ENCODE measurements at regions not wholly inside any gene's neighbourhood (a gene's known extent, or its start where the extent isn't known, plus 50 kb on each side); places are given as distances from the start of the nearest gene placed in this dataset.

DNA sequence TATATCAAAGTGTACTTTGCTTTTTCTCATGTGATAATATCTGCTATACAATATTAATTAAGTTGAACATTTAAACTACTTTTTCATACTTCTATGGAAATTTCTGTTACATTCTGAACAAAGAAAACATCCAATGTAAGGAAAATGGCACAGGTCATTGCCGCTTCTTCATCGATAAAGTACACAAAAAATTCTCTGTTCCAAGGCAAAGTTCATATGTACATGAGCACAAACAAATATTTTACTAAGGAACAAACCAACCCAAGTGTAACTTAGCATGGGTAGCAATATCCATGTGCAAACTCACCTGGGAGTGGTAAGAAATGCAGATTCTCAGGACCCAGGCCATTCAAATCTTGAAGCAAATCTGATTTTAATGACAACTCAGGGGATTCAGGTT lies 139.8 kb downstream of the TMEM161B start:
- Histone ChIP-seq H3K4me1 (ENCODE audit: control insufficient read depth in 3 of 3, insufficient read depth in 2 of 3, low read depth in 1 of 3, low read length in 2 of 3) (peaks cover 0 to 7% (median 0%) of the 10 kb centered on the region in 3 donors), H3K27ac (ENCODE audit: low read depth in 1 of 3, low read length in 2 of 3) (no peak overlapping the region), H3K4me3 (ENCODE audit: low read depth in 1 of 3, low read length in 3 of 3) (no peak overlapping the region), H3K9me3 (ENCODE audit: control insufficient read depth in 2 of 2, insufficient read depth in 1 of 2, low read depth in 1 of 2, low read length in 1 of 2) (peaks cover 0 to 2% of the 10 kb centered on the region in 2 donors), H3K36me3 (ENCODE audit: control insufficient read depth in 3 of 3, insufficient read depth in 2 of 3, low read depth in 1 of 3, low read length in 3 of 3) (no peaks in the 10 kb centered on the region), H3K27me3 (ENCODE audit: control insufficient read depth in 3 of 3, insufficient read depth in 3 of 3, low read length in 3 of 3) (no peaks in the 10 kb centered on the region)
- DNase-seq (no peak), FAIRE-seq (no peak)
- 91 to 97% (median 93%) methylated on average over 2 of the region's 2 CpGs for WGBS, 3 donors

- H3K9me3 ChIP-seq (ENCODE audit: control insufficient read depth in 2 of 2, insufficient read depth in 1 of 2, low read depth in 1 of 2, low read length in 1 of 2), result no peaks in the 10 kb centered on the region
- H3K27ac ChIP-seq (ENCODE audit: low read depth in 1 of 3, low read length in 2 of 3), result no peak overlapping the region
- no peaks in the 10 kb centered on the region for H3K27me3 ChIP-seq (ENCODE audit: control insufficient read depth in 3 of 3, insufficient read depth in 3 of 3, low read length in 3 of 3)
- DNase-seq (no peak), FAIRE-seq (no peak)
- no peak overlapping the region for H3K4me3 ChIP-seq (ENCODE audit: low read depth in 1 of 3, low read length in 3 of 3)
- WGBS, 3 donors, result 79 to 89% (median 80%) methylated on average over 4 of the region's 4 CpGs
- H3K36me3 ChIP-seq (ENCODE audit: control insufficient read depth in 3 of 3, insufficient read depth in 2 of 3, low read depth in 1 of 3, low read length in 3 of 3), result no peaks in the 10 kb centered on the region
- H3K4me1 ChIP-seq (ENCODE audit: control insufficient read depth in 3 of 3, insufficient read depth in 2 of 3, low read depth in 1 of 3, low read length in 2 of 3), result no peaks in the 10 kb centered on the region
Measured at GRCh38 chr5:88119535-88120125, 149.0 kb downstream of the TMEM161B start.

DNA sequence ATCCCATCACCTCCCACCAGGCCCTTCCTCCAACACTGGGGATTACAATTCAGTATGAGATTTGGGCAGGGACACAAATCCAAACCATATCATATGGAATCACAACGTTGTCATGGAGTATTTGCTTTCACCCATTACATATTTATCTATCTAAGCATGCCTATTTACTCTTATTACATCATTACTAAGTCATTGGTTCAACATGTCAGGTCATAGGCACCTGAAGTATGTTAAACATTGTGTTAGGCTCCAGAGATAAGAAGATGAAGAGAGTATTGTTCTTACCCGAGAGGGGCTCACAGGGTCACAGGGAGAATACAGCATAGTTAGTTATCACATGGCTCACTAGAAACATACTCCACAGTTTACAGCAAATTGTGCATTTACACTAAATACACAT lies 150.5 kb downstream of the TMEM161B start:
- H3K9me3 ChIP-seq (ENCODE audit: control insufficient read depth in 2 of 2, insufficient read depth in 1 of 2, low read depth in 1 of 2, low read length in 1 of 2), result no peaks in the 10 kb centered on the region
- no peak overlapping the region for H3K4me3 ChIP-seq (ENCODE audit: low read depth in 1 of 3, low read length in 3 of 3)
- no peaks in the 10 kb centered on the region for H3K4me1 ChIP-seq (ENCODE audit: control insufficient read depth in 3 of 3, insufficient read depth in 2 of 3, low read depth in 1 of 3, low read length in 2 of 3)
- H3K27ac ChIP-seq (ENCODE audit: low read depth in 1 of 3, low read length in 2 of 3), result no peak overlapping the region
- DNase-seq (no peak), FAIRE-seq (no peak)
- H3K27me3 ChIP-seq (ENCODE audit: control insufficient read depth in 3 of 3, insufficient read depth in 3 of 3, low read length in 3 of 3), result no peaks in the 10 kb centered on the region
- no peaks in the 10 kb centered on the region for H3K36me3 ChIP-seq (ENCODE audit: control insufficient read depth in 3 of 3, insufficient read depth in 2 of 3, low read depth in 1 of 3, low read length in 3 of 3)
- 9 to 35% (median 22%) methylated on average over 2 of the region's 2 CpGs for WGBS, 3 donors

- Histone ChIP-seq H3K27me3 (ENCODE audit: control insufficient read depth in 3 of 3, insufficient read depth in 3 of 3, low read length in 3 of 3) (no peaks in the 10 kb centered on the region), H3K4me1 (ENCODE audit: control insufficient read depth in 3 of 3, insufficient read depth in 2 of 3, low read depth in 1 of 3, low read length in 2 of 3) (no peaks in the 10 kb centered on the region), H3K27ac (ENCODE audit: low read depth in 1 of 3, low read length in 2 of 3) (no peak overlapping the region), H3K36me3 (ENCODE audit: control insufficient read depth in 3 of 3, insufficient read depth in 2 of 3, low read depth in 1 of 3, low read length in 3 of 3) (no peaks in the 10 kb centered on the region), H3K4me3 (ENCODE audit: low read depth in 1 of 3, low read length in 3 of 3) (no peak overlapping the region), H3K9me3 (ENCODE audit: control insufficient read depth in 2 of 2, insufficient read depth in 1 of 2, low read depth in 1 of 2, low read length in 1 of 2) (no peaks in the 10 kb centered on the region)
- FAIRE-seq (no peak), DNase-seq (no peak)
Measured at GRCh38 chr5:88117546-88117945, 151.1 kb downstream of the TMEM161B start.

GRCh38 chr5:88116396-88116795 lies 152.2 kb downstream of the TMEM161B start:
- no peak for FAIRE-seq
- no peak overlapping the region for H3K4me3 ChIP-seq (ENCODE audit: low read depth in 1 of 3, low read length in 3 of 3)
- H3K9me3 ChIP-seq (ENCODE audit: control insufficient read depth in 2 of 2, insufficient read depth in 1 of 2, low read depth in 1 of 2, low read length in 1 of 2), result no peaks in the 10 kb centered on the region
- H3K4me1 ChIP-seq (ENCODE audit: control insufficient read depth in 3 of 3, insufficient read depth in 2 of 3, low read depth in 1 of 3, low read length in 2 of 3), result no peaks in the 10 kb centered on the region
- H3K27ac ChIP-seq (ENCODE audit: low read depth in 1 of 3, low read length in 2 of 3), result no peak overlapping the region
- DNase-seq, result no peak
- H3K36me3 ChIP-seq (ENCODE audit: control insufficient read depth in 3 of 3, insufficient read depth in 2 of 3, low read depth in 1 of 3, low read length in 3 of 3), result no peaks in the 10 kb centered on the region
- H3K27me3 ChIP-seq (ENCODE audit: control insufficient read depth in 3 of 3, insufficient read depth in 3 of 3, low read length in 3 of 3), result no peaks in the 10 kb centered on the region

GRCh38 chr5:88115211-88115610 lies 153.4 kb downstream of the TMEM161B start:
- no peaks in the 10 kb centered on the region for H3K27me3 ChIP-seq (ENCODE audit: control insufficient read depth in 3 of 3, insufficient read depth in 3 of 3, low read length in 3 of 3)
- no peaks in the 10 kb centered on the region for H3K9me3 ChIP-seq (ENCODE audit: control insufficient read depth in 2 of 2, insufficient read depth in 1 of 2, low read depth in 1 of 2, low read length in 1 of 2)
- H3K36me3 ChIP-seq (ENCODE audit: control insufficient read depth in 3 of 3, insufficient read depth in 2 of 3, low read depth in 1 of 3, low read length in 3 of 3), result no peaks in the 10 kb centered on the region
- no peaks in the 10 kb centered on the region for H3K4me1 ChIP-seq (ENCODE audit: control insufficient read depth in 3 of 3, insufficient read depth in 2 of 3, low read depth in 1 of 3, low read length in 2 of 3)
- DNase-seq (no peak), FAIRE-seq (no peak)
- H3K4me3 ChIP-seq (ENCODE audit: low read depth in 1 of 3, low read length in 3 of 3), result no peak overlapping the region
- H3K27ac ChIP-seq (ENCODE audit: low read depth in 1 of 3, low read length in 2 of 3), result no peak overlapping the region
- WGBS, 3 donors, result 63 to 81% (median 79%) methylated on average over 3 of the region's 3 CpGs

- Histone ChIP-seq H3K36me3 (ENCODE audit: control insufficient read depth in 3 of 3, insufficient read depth in 2 of 3, low read depth in 1 of 3, low read length in 3 of 3) (no peaks in the 10 kb centered on the region), H3K27ac (ENCODE audit: low read depth in 1 of 3, low read length in 2 of 3) (no peak overlapping the region), H3K4me1 (ENCODE audit: control insufficient read depth in 3 of 3, insufficient read depth in 2 of 3, low read depth in 1 of 3, low read length in 2 of 3) (no peaks in the 10 kb centered on the region), H3K4me3 (ENCODE audit: low read depth in 1 of 3, low read length in 3 of 3) (no peak overlapping the region), H3K27me3 (ENCODE audit: control insufficient read depth in 3 of 3, insufficient read depth in 3 of 3, low read length in 3 of 3) (no peaks in the 10 kb centered on the region), H3K9me3 (ENCODE audit: control insufficient read depth in 2 of 2, insufficient read depth in 1 of 2, low read depth in 1 of 2, low read length in 1 of 2) (no peaks in the 10 kb centered on the region)
- DNase-seq, result no peak
- FAIRE-seq, result no peak
- WGBS, 3 donors, result 45 to 73% (median 53%) methylated on average over 1 of the region's 1 CpG
Measured at GRCh38 chr5:88113429-88113828, 155.2 kb downstream of the TMEM161B start.

- WGBS, 3 donors, result 87 to 90% (median 89%) methylated on average over 5 of the region's 5 CpGs
- H3K27me3 ChIP-seq (ENCODE audit: control insufficient read depth in 3 of 3, insufficient read depth in 3 of 3, low read length in 3 of 3), result no peaks in the 10 kb centered on the region
- DNase-seq (no peak), FAIRE-seq (no peak)
- no peak overlapping the region for H3K27ac ChIP-seq (ENCODE audit: low read depth in 1 of 3, low read length in 2 of 3)
- no peaks in the 10 kb centered on the region for H3K9me3 ChIP-seq (ENCODE audit: control insufficient read depth in 2 of 2, insufficient read depth in 1 of 2, low read depth in 1 of 2, low read length in 1 of 2)
- no peaks in the 10 kb centered on the region for H3K36me3 ChIP-seq (ENCODE audit: control insufficient read depth in 3 of 3, insufficient read depth in 2 of 3, low read depth in 1 of 3, low read length in 3 of 3)
- no peaks in the 10 kb centered on the region for H3K4me1 ChIP-seq (ENCODE audit: control insufficient read depth in 3 of 3, insufficient read depth in 2 of 3, low read depth in 1 of 3, low read length in 2 of 3)
- no peak overlapping the region for H3K4me3 ChIP-seq (ENCODE audit: low read depth in 1 of 3, low read length in 3 of 3)
Measured at GRCh38 chr5:88109818-88110217, 158.8 kb downstream of the TMEM161B start.

GRCh38 chr5:88108490-88109279 lies 160.0 kb downstream of the TMEM161B start:
- FAIRE-seq (no peak), DNase-seq (no peak)
- H3K36me3 ChIP-seq (ENCODE audit: control insufficient read depth in 3 of 3, insufficient read depth in 2 of 3, low read depth in 1 of 3, low read length in 3 of 3), result no peaks in the 10 kb centered on the region
- 20 to 59% (median 40%) methylated on average over 8 of the region's 8 CpGs for WGBS, 3 donors
- H3K27ac ChIP-seq (ENCODE audit: low read depth in 1 of 3, low read length in 2 of 3), result no peak overlapping the region
- no peaks in the 10 kb centered on the region for H3K4me1 ChIP-seq (ENCODE audit: control insufficient read depth in 3 of 3, insufficient read depth in 2 of 3, low read depth in 1 of 3, low read length in 2 of 3)
- no peak overlapping the region for H3K4me3 ChIP-seq (ENCODE audit: low read depth in 1 of 3, low read length in 3 of 3)
- no peaks in the 10 kb centered on the region for H3K9me3 ChIP-seq (ENCODE audit: control insufficient read depth in 2 of 2, insufficient read depth in 1 of 2, low read depth in 1 of 2, low read length in 1 of 2)
- no peaks in the 10 kb centered on the region for H3K27me3 ChIP-seq (ENCODE audit: control insufficient read depth in 3 of 3, insufficient read depth in 3 of 3, low read length in 3 of 3)
